Panc1 (cell line): ENCODE measurements at regions not wholly inside any gene's neighbourhood (a gene's known extent, or its start where the extent isn't known, plus 50 kb on each side); places are given as distances from the start of the nearest gene placed in this dataset.
A peak's percentile ranks its signal among the peaks of the same experiment; 100 is the strongest.

Source experiments
- POLR2AphosphoS5 ChIP-seq: IDR thresholded peaks from 2 replicates; pipeline ENCODE4 v1.6.1; 2012; ENCODE audit warnings: mild to moderate bottlenecking, low read depth, low read length, moderate library complexity
- TF ChIP-seq, protein P1 (sequence below): fragments of 450-650 bp; IDR thresholded peaks from 2 replicates; pipeline ENCODE4 v1.5.1; 2017; ENCODE audit warnings: mild to moderate bottlenecking

DNA sequence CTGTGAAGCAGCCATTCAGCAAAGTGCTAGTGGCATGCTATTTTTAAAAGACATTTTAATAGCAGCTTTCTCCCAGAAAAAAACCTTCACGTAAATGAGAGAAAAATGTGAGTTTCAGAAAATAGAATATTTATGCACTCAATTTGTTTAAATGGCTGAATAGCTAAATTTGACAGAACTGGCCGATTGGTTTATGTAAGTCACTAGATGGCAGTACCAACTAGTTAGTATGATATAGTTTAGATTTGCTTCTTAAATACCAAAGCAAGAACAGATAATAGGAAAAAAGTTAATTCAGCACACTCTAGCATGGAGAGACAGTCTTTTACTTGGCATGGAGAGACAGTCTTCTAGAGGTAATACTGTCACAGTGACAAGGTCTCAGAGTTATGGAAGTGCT, 250.1 kb downstream of the SNCA start:
- TF ChIP-seq, protein P1, sequence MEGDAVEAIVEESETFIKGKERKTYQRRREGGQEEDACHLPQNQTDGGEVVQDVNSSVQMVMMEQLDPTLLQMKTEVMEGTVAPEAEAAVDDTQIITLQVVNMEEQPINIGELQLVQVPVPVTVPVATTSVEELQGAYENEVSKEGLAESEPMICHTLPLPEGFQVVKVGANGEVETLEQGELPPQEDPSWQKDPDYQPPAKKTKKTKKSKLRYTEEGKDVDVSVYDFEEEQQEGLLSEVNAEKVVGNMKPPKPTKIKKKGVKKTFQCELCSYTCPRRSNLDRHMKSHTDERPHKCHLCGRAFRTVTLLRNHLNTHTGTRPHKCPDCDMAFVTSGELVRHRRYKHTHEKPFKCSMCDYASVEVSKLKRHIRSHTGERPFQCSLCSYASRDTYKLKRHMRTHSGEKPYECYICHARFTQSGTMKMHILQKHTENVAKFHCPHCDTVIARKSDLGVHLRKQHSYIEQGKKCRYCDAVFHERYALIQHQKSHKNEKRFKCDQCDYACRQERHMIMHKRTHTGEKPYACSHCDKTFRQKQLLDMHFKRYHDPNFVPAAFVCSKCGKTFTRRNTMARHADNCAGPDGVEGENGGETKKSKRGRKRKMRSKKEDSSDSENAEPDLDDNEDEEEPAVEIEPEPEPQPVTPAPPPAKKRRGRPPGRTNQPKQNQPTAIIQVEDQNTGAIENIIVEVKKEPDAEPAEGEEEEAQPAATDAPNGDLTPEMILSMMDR, result peak; percentile 25; the same call in 1 of the 2 replicates
- TF ChIP-seq POLR2AphosphoS5, result no peak
